WERI-Rb-1 (cell line): ENCODE measurements at regions not wholly inside any gene's neighbourhood (a gene's known extent, or its start where the extent isn't known, plus 50 kb on each side); places are given as distances from the start of the nearest gene placed in this dataset.

Experiments used
- DNase-seq: peaks from one replicate; pipeline ENCODE4 v3.0.0-alpha.2; 2020
- H3K27ac ChIP-seq: fragments of 250-450 bp; sonication (Bioruptor Pico); 2 replicates; pipeline ENCODE4 v1.5.1; 2020; ENCODE audit warnings: mild to moderate bottlenecking, moderate library complexity
- H3K27me3 ChIP-seq: fragments of 250-450 bp; sonication (Bioruptor Pico); 2 replicates; pipeline ENCODE4 v1.5.1; 2021; ENCODE audit warnings: mild to moderate bottlenecking, low read depth, moderate library complexity; ENCODE audit not compliant: insufficient read depth, severe bottlenecking
- H3K36me3 ChIP-seq: fragments of 250-450 bp; sonication (Bioruptor Pico); 2 replicates; pipeline ENCODE4 v1.5.1; 2020; ENCODE audit warnings: mild to moderate bottlenecking, moderate library complexity
- H3K4me3 ChIP-seq: 2 replicates; pipeline ENCODE4 v1.5.1; 2011; ENCODE audit warnings: low read depth, mild to moderate bottlenecking, control low read depth, low read length
- H3K9me3 ChIP-seq: fragments of 250-450 bp; sonication (Bioruptor Pico); 2 replicates; pipeline ENCODE4 v1.5.1; 2021; ENCODE audit warnings: mild to moderate bottlenecking, moderate library complexity; ENCODE audit not compliant: severe bottlenecking
- CTCF ChIP-seq: IDR thresholded peaks from 2 replicates; pipeline ENCODE4 v1.5.1; 2011; ENCODE audit warnings: low read depth, mild to moderate bottlenecking, control low read depth, inconsistent platforms, low read length

DNA sequence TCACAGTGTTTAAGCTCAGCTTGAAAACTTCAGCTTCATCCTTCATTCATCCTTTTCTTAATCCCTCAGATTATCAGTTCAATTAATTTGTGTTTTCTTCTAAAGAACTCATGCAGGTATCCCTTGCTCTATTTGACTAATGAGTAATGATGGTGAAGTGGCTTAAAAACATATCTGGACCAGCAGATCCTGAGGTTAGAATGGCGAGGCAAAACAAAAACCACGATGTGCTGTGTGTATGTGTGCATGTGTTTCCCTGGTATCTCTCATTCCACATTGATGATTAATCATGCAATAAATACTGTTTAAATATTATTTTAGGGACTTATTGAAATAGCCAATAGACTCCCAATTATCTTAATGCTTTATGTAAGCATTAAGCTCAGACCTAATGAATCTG, 437.0 kb downstream of the DYNC2H1 start:
- Histone ChIP-seq H3K4me3 (no peak overlapping the region), H3K36me3 (no peaks in the 10 kb centered on the region), H3K27me3 (no peaks in the 10 kb centered on the region), H3K27ac (peak overlapping the region; percentile 78), H3K9me3 (peaks cover 17% of the 10 kb centered on the region)
- no peak for DNase-seq
- TF ChIP-seq CTCF: no peak

DNA sequence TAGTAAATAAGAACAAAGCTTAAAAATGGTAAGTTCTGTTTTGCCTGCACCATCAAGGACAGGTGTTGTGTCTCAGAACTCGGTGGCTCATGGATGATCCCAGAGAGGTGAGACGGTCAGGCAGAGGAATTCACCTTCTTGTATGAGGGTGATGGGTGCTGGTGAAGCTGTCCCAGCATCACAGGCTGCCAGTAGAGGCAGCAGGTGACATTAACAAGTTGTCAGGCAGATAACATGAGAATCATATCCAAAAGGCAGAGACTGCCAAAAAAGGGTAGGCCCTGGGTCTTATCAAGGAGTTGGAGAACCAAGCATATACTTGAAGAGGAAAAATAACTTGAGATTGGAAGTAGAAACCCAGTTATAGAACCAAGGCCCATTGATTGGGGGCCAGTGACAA, 437.8 kb downstream of the DYNC2H1 start:
- peak; percentile 24 for DNase-seq
- Histone ChIP-seq H3K4me3 (no peak overlapping the region), H3K9me3 (peaks cover 11% of the 10 kb centered on the region), H3K27me3 (no peaks in the 10 kb centered on the region), H3K36me3 (no peaks in the 10 kb centered on the region), H3K27ac (peak overlapping the region; percentile 78)
- 0 out of 2 replicates have a peak, but pooled peaks have one; percentile 26 for TF ChIP-seq CTCF

GRCh38 chr11:103547691-103548090, 438.5 kb downstream of the DYNC2H1 start:
- Histone ChIP-seq H3K36me3 (no peaks in the 10 kb centered on the region), H3K4me3 (no peak overlapping the region), H3K9me3 (peaks cover 6% of the 10 kb centered on the region), H3K27ac (peak overlapping the region; percentile 78), H3K27me3 (no peaks in the 10 kb centered on the region)
- no peak for TF ChIP-seq CTCF
- DNase-seq: no peak

DNA sequence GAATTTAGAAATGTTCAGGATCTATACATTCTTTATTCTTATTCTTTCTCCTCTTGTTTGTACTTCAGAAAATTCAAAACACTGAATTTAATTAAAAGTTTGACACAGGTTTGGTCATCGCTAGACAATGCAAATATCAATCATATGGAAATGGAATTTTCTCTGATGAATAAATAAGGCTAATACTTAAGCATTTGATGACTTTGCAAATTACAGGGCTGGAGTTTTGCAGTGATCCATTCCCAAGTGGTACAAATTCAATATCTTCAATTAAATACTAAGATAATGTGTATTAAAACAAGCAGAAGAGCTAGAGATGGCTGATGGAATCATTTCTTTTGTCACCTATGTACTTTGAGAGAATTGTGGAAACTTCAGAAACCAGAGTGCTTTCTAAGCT, 439.6 kb downstream of the DYNC2H1 start:
- Histone ChIP-seq H3K36me3 (no peaks in the 10 kb centered on the region), H3K9me3 (no peaks in the 10 kb centered on the region), H3K27me3 (no peaks in the 10 kb centered on the region), H3K4me3 (no peak overlapping the region), H3K27ac (peak overlapping the region; percentile 78)
- no peak for TF ChIP-seq CTCF
- no peak for DNase-seq

GRCh38 chr11:103550811-103551210, 441.6 kb downstream of the DYNC2H1 start:
- H3K4me3 ChIP-seq: no peak overlapping the region
- no peak overlapping the region for H3K27ac ChIP-seq
- H3K36me3 ChIP-seq: no peaks in the 10 kb centered on the region
- no peaks in the 10 kb centered on the region for H3K27me3 ChIP-seq
- no peaks in the 10 kb centered on the region for H3K9me3 ChIP-seq
- no peak for TF ChIP-seq CTCF
- DNase-seq: no peak

GRCh38 chr11:103552086-103552485, 442.9 kb downstream of the DYNC2H1 start:
- no peaks in the 10 kb centered on the region for H3K9me3 ChIP-seq
- no peaks in the 10 kb centered on the region for H3K36me3 ChIP-seq
- no peak for TF ChIP-seq CTCF
- H3K4me3 ChIP-seq: no peak overlapping the region
- no peaks in the 10 kb centered on the region for H3K27me3 ChIP-seq
- DNase-seq: no peak
- no peak overlapping the region for H3K27ac ChIP-seq
